Chondrocyte (in vitro differentiated cells): ENCODE measurements at regions not wholly inside any gene's neighbourhood (a gene's known extent, or its start where the extent isn't known, plus 50 kb on each side); places are given as distances from the start of the nearest gene placed in this dataset.

Experiments used
- DNase-seq: peaks from one replicate; pipeline ENCODE4 v3.0.0; 2021; ENCODE audit warnings: mixed read lengths, low spot score
- H3K27ac Mint-ChIP-seq: one replicate; pipeline ENCODE4 v1.8.0; 2021; ENCODE audit warnings: mild to moderate bottlenecking, moderate library complexity, mixed read lengths; ENCODE audit not compliant: unreplicated experiment
- H3K27me3 Mint-ChIP-seq: 2 replicates; pipeline ENCODE4 v1.8.0; 2021; ENCODE audit warnings: low read depth, mixed read lengths
- H3K36me3 Mint-ChIP-seq: 2 replicates; pipeline ENCODE4 v1.8.0; 2021; ENCODE audit warnings: low read depth, mixed read lengths
- H3K4me1 Mint-ChIP-seq: 2 replicates; pipeline ENCODE4 v1.8.0; 2021; ENCODE audit warnings: low read depth, mild to moderate bottlenecking, mixed read lengths
- H3K4me3 Mint-ChIP-seq: one replicate; pipeline ENCODE4 v1.8.0; 2021; ENCODE audit warnings: mild to moderate bottlenecking, moderate library complexity, mixed read lengths; ENCODE audit not compliant: unreplicated experiment
- H3K9me3 Mint-ChIP-seq: 2 replicates; pipeline ENCODE4 v1.8.0; 2021; ENCODE audit warnings: low read depth, mixed read lengths
- TF ChIP-seq, protein P1 (sequence below): fragments of 200-600 bp; sonication (generic); IDR thresholded peaks from 2 replicates; pipeline ENCODE4 v1.5.0; 2021; ENCODE audit warnings: antibody characterized with exemption, mild to moderate bottlenecking, moderate library complexity

DNA sequence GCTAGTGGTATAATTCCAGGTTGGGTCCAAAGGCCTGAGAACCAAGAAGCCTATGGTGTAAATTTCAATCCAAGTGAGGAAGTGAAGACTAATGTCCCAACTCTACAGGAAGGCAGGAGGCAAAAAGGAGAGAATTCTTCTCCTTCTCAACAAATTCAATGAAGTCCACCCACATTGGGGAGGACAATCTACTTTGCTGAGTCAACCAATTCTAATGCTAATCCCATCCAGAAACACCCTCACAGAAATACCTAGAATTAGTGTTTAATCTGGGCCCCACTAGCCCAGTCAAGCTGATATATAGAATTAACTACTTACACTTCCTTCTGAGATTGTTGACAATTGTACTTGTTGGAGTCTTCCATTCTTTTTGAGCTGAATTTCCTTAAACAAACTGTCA lies 413.2 kb upstream of the PHF14 start:
- no peaks in the 10 kb centered on the region for H3K27me3 Mint-ChIP-seq
- no peak for DNase-seq
- TF ChIP-seq, protein P1, sequence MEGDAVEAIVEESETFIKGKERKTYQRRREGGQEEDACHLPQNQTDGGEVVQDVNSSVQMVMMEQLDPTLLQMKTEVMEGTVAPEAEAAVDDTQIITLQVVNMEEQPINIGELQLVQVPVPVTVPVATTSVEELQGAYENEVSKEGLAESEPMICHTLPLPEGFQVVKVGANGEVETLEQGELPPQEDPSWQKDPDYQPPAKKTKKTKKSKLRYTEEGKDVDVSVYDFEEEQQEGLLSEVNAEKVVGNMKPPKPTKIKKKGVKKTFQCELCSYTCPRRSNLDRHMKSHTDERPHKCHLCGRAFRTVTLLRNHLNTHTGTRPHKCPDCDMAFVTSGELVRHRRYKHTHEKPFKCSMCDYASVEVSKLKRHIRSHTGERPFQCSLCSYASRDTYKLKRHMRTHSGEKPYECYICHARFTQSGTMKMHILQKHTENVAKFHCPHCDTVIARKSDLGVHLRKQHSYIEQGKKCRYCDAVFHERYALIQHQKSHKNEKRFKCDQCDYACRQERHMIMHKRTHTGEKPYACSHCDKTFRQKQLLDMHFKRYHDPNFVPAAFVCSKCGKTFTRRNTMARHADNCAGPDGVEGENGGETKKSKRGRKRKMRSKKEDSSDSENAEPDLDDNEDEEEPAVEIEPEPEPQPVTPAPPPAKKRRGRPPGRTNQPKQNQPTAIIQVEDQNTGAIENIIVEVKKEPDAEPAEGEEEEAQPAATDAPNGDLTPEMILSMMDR: no peak
- no peak overlapping the region for H3K27ac Mint-ChIP-seq
- H3K4me1 Mint-ChIP-seq: no peaks in the 10 kb centered on the region
- peaks cover 5% of the 10 kb centered on the region for H3K9me3 Mint-ChIP-seq
- no peak overlapping the region for H3K4me3 Mint-ChIP-seq
- H3K36me3 Mint-ChIP-seq: no peaks in the 10 kb centered on the region

DNA sequence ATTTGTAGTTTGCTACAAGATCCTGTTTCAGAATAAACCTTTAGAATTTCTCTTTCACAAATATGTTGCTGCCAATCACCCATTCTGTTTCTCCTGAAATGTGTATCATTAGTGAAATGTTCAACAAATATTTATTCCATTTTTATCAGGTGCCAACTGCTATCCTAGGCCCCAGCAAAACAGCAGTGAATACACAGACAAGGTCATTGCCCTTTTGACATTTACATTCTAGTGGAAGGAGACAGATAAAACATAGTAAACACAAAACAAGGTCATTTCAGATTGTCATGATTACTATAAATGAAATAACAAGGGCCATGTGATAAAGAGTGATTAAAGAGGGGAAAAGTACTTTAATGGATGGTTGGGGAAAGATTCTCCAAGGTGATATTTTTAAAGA lies 404.8 kb upstream of the PHF14 start:
- no peak overlapping the region for H3K27ac Mint-ChIP-seq
- H3K4me1 Mint-ChIP-seq: no peaks in the 10 kb centered on the region
- no peak overlapping the region for H3K4me3 Mint-ChIP-seq
- H3K9me3 Mint-ChIP-seq: peaks cover 11% of the 10 kb centered on the region
- no peaks in the 10 kb centered on the region for H3K27me3 Mint-ChIP-seq
- H3K36me3 Mint-ChIP-seq: no peaks in the 10 kb centered on the region
- TF ChIP-seq, protein P1: no peak
- DNase-seq: no peak

DNA sequence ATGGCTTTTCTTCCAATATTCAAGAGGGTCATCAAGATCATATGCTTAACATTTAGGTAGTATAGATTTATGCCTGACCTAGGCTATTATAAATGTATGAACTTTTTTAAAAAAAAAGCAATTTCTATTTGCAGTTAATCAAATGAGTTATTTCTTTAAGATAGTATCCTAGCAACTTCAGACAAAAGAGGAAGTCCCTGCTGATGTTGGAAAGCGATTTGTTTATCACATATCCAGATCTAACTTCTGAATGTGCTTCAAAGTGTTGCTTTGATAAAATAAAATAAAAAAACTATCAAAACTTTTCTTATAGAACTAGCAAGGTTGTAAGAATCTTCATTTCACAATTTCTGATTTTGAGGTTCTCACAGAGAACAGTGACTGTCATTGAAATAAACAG lies 401.9 kb upstream of the PHF14 start:
- DNase-seq: no peak
- Mint-ChIP-seq H3K9me3 (no peaks in the 10 kb centered on the region), H3K27me3 (no peaks in the 10 kb centered on the region), H3K36me3 (no peaks in the 10 kb centered on the region), H3K27ac (no peak overlapping the region), H3K4me3 (no peak overlapping the region), H3K4me1 (no peaks in the 10 kb centered on the region)
- TF ChIP-seq, protein P1: no peak

DNA sequence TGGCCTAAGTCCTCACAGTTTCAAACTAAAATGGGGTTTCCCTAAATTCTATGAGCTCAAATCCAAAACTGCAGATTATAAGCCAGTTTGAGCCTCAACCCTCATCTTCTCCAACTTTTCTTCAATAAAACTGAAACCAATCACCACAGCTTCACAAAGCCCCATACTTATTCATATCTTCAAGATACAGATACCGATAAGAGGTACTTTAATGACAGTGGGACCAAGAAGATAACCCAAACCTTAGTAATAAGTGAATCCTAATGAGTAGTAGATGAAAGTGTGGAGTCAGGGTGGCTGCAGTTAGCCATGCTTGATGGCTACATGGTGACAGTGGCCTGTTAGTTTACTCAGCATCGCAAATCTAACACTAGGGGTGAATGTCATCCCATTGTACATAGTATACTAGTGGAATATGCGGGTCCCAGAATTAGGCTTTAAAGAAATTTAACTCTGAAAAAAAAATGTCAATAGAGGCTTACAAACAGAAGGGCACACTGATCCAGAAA lies 395.8 kb upstream of the PHF14 start:
- no peaks in the 10 kb centered on the region for H3K9me3 Mint-ChIP-seq
- TF ChIP-seq, protein P1: no peak
- H3K27me3 Mint-ChIP-seq: no peaks in the 10 kb centered on the region
- no peaks in the 10 kb centered on the region for H3K4me1 Mint-ChIP-seq
- DNase-seq: no peak
- H3K27ac Mint-ChIP-seq: no peak overlapping the region
- H3K36me3 Mint-ChIP-seq: no peaks in the 10 kb centered on the region
- H3K4me3 Mint-ChIP-seq: no peak overlapping the region

DNA sequence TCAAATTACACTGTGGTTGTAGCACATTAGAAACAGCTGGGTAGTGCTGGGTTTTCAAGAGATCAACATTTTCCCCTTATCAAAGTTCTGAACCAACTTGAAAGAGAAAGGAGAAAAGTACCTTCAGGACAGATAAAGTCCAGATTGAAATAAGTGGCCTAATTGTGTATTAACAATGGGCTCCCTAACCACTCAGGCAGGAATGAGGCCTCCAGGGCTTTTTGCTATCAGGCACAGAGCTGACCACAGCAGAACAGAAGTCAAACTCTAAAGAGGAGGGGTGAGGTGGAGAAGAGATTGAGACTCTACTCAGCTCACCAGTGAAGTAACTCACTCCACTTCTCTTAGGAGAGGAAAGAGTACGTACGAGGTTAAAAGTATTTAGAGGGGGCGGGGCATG lies 394.1 kb upstream of the PHF14 start:
- no peak for DNase-seq
- Mint-ChIP-seq H3K9me3 (no peaks in the 10 kb centered on the region), H3K27me3 (no peaks in the 10 kb centered on the region), H3K4me3 (no peak overlapping the region), H3K4me1 (no peaks in the 10 kb centered on the region), H3K27ac (no peak overlapping the region), H3K36me3 (no peaks in the 10 kb centered on the region)
- TF ChIP-seq, protein P1: no peak
